ENCODE measurements at regions not wholly inside any gene's neighbourhood (a gene's known extent, or its start where the extent isn't known, plus 50 kb on each side); places are given as distances from the start of the nearest gene placed in this dataset.

DNA sequence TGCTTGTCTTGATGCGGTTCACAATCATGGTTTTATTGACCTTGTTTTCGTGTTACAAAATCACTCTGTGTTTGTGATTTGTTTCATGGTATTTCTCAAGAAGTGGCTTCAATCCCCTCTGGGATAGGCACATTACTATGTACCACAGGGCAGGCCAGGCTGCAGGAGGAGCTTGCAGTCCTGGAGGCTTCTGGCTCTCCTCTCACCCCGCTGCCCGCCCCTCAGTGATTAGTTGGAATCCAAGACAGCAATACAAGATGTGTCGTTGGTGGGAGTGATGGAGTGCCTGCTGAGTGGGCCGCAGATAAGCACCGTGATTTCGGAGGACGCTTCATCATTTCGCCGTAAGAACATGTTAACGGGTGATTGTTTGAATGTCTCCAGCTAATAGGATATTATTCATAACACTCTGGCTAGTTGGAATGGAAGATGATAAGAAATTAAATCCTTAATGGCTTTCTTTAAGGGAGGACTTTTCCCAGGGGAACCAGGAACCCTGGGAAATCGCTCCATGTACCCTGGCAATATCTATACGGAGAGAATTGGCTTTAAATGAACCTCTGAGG is 384.4 kb downstream of the MIAT start:
- Histone ChIP-seq H3K27ac (replicated peaks; ENCODE audit: low read length) (no peak overlapping the region), H2BK12ac (ENCODE audit: low read length) (no peak overlapping the region), H2AFZ (ENCODE audit: low read length) (no peak overlapping the region), H4K8ac (ENCODE audit: low read depth, low read length) (no peak overlapping the region), H2BK5ac (ENCODE audit: low read length) (no peak overlapping the region), H3K9ac (ENCODE audit: low read depth, low read length, poor library complexity) (no peak overlapping the region), H3K36me3 (replicated peaks in 1 of 2; ENCODE audit: control insufficient read depth in 2 of 2, insufficient read depth in 2 of 2, low read length in 2 of 2) (no peaks in the 10 kb centered on the region), H3K4ac (ENCODE audit: low read length) (no peak overlapping the region), H3K9me3 (replicated peaks in 1 of 2; ENCODE audit: control insufficient read depth in 2 of 2, insufficient read depth in 1 of 2, low read depth in 1 of 2, low read length in 2 of 2) (peaks cover 0 to 2% of the 10 kb centered on the region in 2 donors), H3K27me3 (ENCODE audit: control insufficient read depth in 3 of 3, insufficient read depth in 3 of 3, low read depth in 1 of 3, low read length in 3 of 3) (peaks cover 0 to 11% (median 0%) of the 10 kb centered on the region in 3 experiments), H3K4me2 (ENCODE audit: insufficient read depth, low read length, poor library complexity, severe bottlenecking) (no peak overlapping the region), H4K91ac (ENCODE audit: low read depth, low read length, poor library complexity) (no peak overlapping the region), H2BK120ac (ENCODE audit: low read depth, low read length) (no peak overlapping the region), H3K18ac (ENCODE audit: low read length) (no peak overlapping the region), H3K4me1 (ENCODE audit: control insufficient read depth in 2 of 2, insufficient read depth in 1 of 2, low read depth in 1 of 2, low read length in 2 of 2) (peaks cover 7 to 14% of the 10 kb centered on the region in 2 donors), H3K79me1 (ENCODE audit: low read depth, low read length) (no peaks in the 10 kb centered on the region), H2AK5ac (ENCODE audit: low read depth, low read length) (no peak overlapping the region), H3K14ac (ENCODE audit: low read length) (no peak overlapping the region), H2BK15ac (ENCODE audit: low read length) (no peak overlapping the region), H3K4me3 (ENCODE audit: low read length in 2 of 2) (no peak overlapping the region), H3K23ac (ENCODE audit: low read depth, low read length, poor library complexity) (no peak overlapping the region)
- no CpG with 5 or more reads among the region's 14 CpGs for WGBS, 2 donors (ENCODE audit: extremely low coverage in 2 of 2, insufficient read length in 2 of 2, insufficient replicate concordance in 1 of 2)
- DNase-seq (ENCODE audit: low spot score), result no peak

DNA sequence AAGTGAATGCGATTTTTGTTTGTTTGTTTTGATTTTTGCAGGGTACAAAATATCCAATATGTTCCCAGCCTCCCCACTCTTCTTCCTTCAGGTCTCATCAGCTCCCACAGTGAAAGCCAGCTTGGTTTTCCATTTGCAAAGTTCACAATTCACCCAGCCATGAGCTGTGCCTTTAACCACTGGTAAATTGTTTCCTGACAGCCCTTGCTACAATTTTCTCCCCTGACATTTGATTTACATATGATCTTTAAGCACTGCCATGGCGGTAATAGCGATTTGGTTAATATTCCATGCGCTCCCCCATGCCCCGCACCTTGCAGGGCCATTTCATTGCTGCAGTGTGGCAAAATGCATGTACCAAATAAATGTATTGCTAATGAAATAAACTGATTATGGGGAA is 385.9 kb downstream of the MIAT start:
- Histone ChIP-seq H3K36me3 (replicated peaks in 1 of 2; ENCODE audit: control insufficient read depth in 2 of 2, insufficient read depth in 2 of 2, low read length in 2 of 2) (no peaks in the 10 kb centered on the region), H2AK5ac (ENCODE audit: low read depth, low read length) (no peak overlapping the region), H3K4ac (ENCODE audit: low read length) (no peak overlapping the region), H3K27ac (replicated peaks; ENCODE audit: low read length) (no peak overlapping the region), H2BK120ac (ENCODE audit: low read depth, low read length) (no peak overlapping the region), H3K14ac (ENCODE audit: low read length) (no peak overlapping the region), H2BK15ac (ENCODE audit: low read length) (no peak overlapping the region), H4K8ac (ENCODE audit: low read depth, low read length) (no peak overlapping the region), H4K91ac (ENCODE audit: low read depth, low read length, poor library complexity) (no peak overlapping the region), H3K9me3 (replicated peaks in 1 of 2; ENCODE audit: control insufficient read depth in 2 of 2, insufficient read depth in 1 of 2, low read depth in 1 of 2, low read length in 2 of 2) (peaks cover 0 to 4% of the 10 kb centered on the region in 2 donors), H3K23ac (ENCODE audit: low read depth, low read length, poor library complexity) (no peak overlapping the region), H3K4me2 (ENCODE audit: insufficient read depth, low read length, poor library complexity, severe bottlenecking) (no peak overlapping the region), H2BK5ac (ENCODE audit: low read length) (no peak overlapping the region), H3K79me1 (ENCODE audit: low read depth, low read length) (no peaks in the 10 kb centered on the region), H3K4me1 (ENCODE audit: control insufficient read depth in 2 of 2, insufficient read depth in 1 of 2, low read depth in 1 of 2, low read length in 2 of 2) (peaks cover 7 to 14% of the 10 kb centered on the region in 2 donors), H3K9ac (ENCODE audit: low read depth, low read length, poor library complexity) (no peak overlapping the region), H3K4me3 (ENCODE audit: low read length in 2 of 2) (no peak overlapping the region), H3K27me3 (ENCODE audit: control insufficient read depth in 3 of 3, insufficient read depth in 3 of 3, low read depth in 1 of 3, low read length in 3 of 3) (peaks cover 0 to 17% (median 0%) of the 10 kb centered on the region in 3 experiments), H2AFZ (ENCODE audit: low read length) (no peak overlapping the region), H2BK12ac (ENCODE audit: low read length) (no peak overlapping the region), H3K18ac (ENCODE audit: low read length) (no peak overlapping the region)
- no peak for DNase-seq (ENCODE audit: low spot score)
- no CpG with 5 or more reads among the region's 5 CpGs for WGBS, 2 donors (ENCODE audit: extremely low coverage in 2 of 2, insufficient read length in 2 of 2, insufficient replicate concordance in 1 of 2)

DNA sequence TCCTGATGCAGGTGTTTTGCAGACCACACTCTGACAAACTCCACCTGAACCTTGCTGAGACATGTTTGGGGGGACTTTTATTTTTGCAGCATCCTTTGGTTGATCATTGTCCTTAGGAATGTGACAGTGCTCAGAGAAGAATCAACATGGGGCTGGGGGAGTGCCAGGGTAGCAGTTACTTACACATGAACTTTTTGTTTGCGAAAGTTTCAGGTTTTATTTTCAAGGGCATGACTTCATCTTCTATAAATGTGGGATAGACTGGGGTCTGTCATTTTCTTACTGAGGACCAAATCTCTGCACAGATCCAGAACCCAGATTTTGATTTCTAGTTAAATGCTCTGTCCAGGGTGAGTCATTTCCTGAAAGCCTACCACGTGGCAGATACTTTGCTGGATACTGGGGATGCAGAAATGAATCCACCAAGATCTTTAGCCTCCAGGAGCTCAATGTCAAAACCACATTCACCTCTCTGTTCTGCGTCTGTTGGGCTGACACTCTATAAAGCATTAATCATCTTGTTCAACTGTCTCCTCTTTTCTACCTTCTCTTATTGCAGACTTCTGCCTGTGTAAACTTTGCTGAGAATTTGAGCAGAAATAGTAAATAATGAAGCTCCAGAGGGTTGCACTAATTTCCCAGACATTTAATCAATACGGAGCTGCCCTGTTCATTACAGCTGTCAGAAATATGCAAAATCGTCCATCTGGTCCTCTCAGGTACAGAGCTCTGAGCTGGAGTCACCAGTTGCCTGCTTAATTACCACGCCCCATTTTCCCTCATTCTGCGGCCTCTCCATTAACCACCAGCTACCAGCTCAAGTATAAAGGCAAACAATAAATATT is 387.9 kb downstream of the MIAT start:
- peaks cover 6 to 14% of the 10 kb centered on the region in 2 donors for H3K4me1 ChIP-seq (ENCODE audit: control insufficient read depth in 2 of 2, insufficient read depth in 1 of 2, low read depth in 1 of 2, low read length in 2 of 2)
- no peak overlapping the region for H2BK15ac ChIP-seq (ENCODE audit: low read length)
- no peak for DNase-seq (ENCODE audit: low spot score)

DNA sequence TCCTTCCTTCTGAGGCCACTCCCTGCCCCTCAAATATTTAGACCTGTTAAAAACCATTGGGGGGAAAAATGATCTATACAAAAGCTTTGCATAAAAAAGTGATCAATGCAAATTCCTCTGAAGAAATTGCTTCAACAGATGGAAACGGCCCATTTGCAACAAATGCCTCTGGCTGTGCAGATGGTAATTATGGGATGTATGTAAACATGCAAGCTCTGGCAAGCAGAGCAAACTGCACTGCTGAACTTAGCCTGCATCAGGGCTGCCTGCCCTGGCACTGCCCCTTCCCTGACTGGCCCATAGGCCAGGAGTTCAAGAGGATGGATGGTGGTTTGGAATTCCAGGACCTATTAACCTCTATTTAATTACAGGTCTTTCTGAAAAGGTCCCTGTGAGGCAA is 388.7 kb downstream of the MIAT start:
- H3K36me3 ChIP-seq (replicated peaks in 1 of 2; ENCODE audit: control insufficient read depth in 2 of 2, insufficient read depth in 2 of 2, low read length in 2 of 2), result no peaks in the 10 kb centered on the region
- H4K8ac ChIP-seq (ENCODE audit: low read depth, low read length), result no peak overlapping the region
- WGBS, 2 donors (ENCODE audit: extremely low coverage in 2 of 2, insufficient read length in 2 of 2, insufficient replicate concordance in 1 of 2), result no CpG with 5 or more reads among the region's 1 CpG
- no peak overlapping the region for H3K23ac ChIP-seq (ENCODE audit: low read depth, low read length, poor library complexity)
- peaks cover 0 to 20% (median 0%) of the 10 kb centered on the region in 3 experiments for H3K27me3 ChIP-seq (ENCODE audit: control insufficient read depth in 3 of 3, insufficient read depth in 3 of 3, low read depth in 1 of 3, low read length in 3 of 3)
- peaks cover 0 to 4% of the 10 kb centered on the region in 2 donors for H3K9me3 ChIP-seq (replicated peaks in 1 of 2; ENCODE audit: control insufficient read depth in 2 of 2, insufficient read depth in 1 of 2, low read depth in 1 of 2, low read length in 2 of 2)
- no peak overlapping the region for H4K91ac ChIP-seq (ENCODE audit: low read depth, low read length, poor library complexity)
- H3K18ac ChIP-seq (ENCODE audit: low read length), result no peak overlapping the region
- no peaks in the 10 kb centered on the region for H3K79me1 ChIP-seq (ENCODE audit: low read depth, low read length)
- peaks cover 2 to 14% of the 10 kb centered on the region in 2 donors for H3K4me1 ChIP-seq (ENCODE audit: control insufficient read depth in 2 of 2, insufficient read depth in 1 of 2, low read depth in 1 of 2, low read length in 2 of 2)
- no peak for DNase-seq (ENCODE audit: low spot score)
- no peak overlapping the region for H3K9ac ChIP-seq (ENCODE audit: low read depth, low read length, poor library complexity)
- H3K4me2 ChIP-seq (ENCODE audit: insufficient read depth, low read length, poor library complexity, severe bottlenecking), result no peak overlapping the region
- no peak overlapping the region for H2BK5ac ChIP-seq (ENCODE audit: low read length)
- no peak overlapping the region for H2BK12ac ChIP-seq (ENCODE audit: low read length)
- no peak overlapping the region for H3K4me3 ChIP-seq (ENCODE audit: low read length in 2 of 2)
- no peak overlapping the region for H2BK120ac ChIP-seq (ENCODE audit: low read depth, low read length)
- H2BK15ac ChIP-seq (ENCODE audit: low read length), result no peak overlapping the region
- no peak overlapping the region for H2AFZ ChIP-seq (ENCODE audit: low read length)
- H2AK5ac ChIP-seq (ENCODE audit: low read depth, low read length), result no peak overlapping the region
- no peak overlapping the region for H3K4ac ChIP-seq (ENCODE audit: low read length)
- H3K14ac ChIP-seq (ENCODE audit: low read length), result no peak overlapping the region
- no peak overlapping the region for H3K27ac ChIP-seq (replicated peaks; ENCODE audit: low read length)

More for the DNA sequence above, 387.9 kb downstream of the MIAT start:
- Histone ChIP-seq H3K9ac (ENCODE audit: low read depth, low read length, poor library complexity) (no peak overlapping the region), H2BK120ac (ENCODE audit: low read depth, low read length) (no peak overlapping the region), H3K79me1 (ENCODE audit: low read depth, low read length) (no peaks in the 10 kb centered on the region), H3K27ac (replicated peaks; ENCODE audit: low read length) (no peak overlapping the region), H3K36me3 (replicated peaks in 1 of 2; ENCODE audit: control insufficient read depth in 2 of 2, insufficient read depth in 2 of 2, low read length in 2 of 2) (no peaks in the 10 kb centered on the region), H4K8ac (ENCODE audit: low read depth, low read length) (no peak overlapping the region), H3K14ac (ENCODE audit: low read length) (no peak overlapping the region), H3K23ac (ENCODE audit: low read depth, low read length, poor library complexity) (no peak overlapping the region), H3K27me3 (ENCODE audit: control insufficient read depth in 3 of 3, insufficient read depth in 3 of 3, low read depth in 1 of 3, low read length in 3 of 3) (peaks cover 0 to 20% (median 0%) of the 10 kb centered on the region in 3 experiments), H2BK5ac (ENCODE audit: low read length) (no peak overlapping the region), H2BK12ac (ENCODE audit: low read length) (no peak overlapping the region), H3K18ac (ENCODE audit: low read length) (no peak overlapping the region), H3K4me2 (ENCODE audit: insufficient read depth, low read length, poor library complexity, severe bottlenecking) (no peak overlapping the region), H3K9me3 (replicated peaks in 1 of 2; ENCODE audit: control insufficient read depth in 2 of 2, insufficient read depth in 1 of 2, low read depth in 1 of 2, low read length in 2 of 2) (peaks cover 0 to 4% of the 10 kb centered on the region in 2 donors), H2AFZ (ENCODE audit: low read length) (no peak overlapping the region), H2AK5ac (ENCODE audit: low read depth, low read length) (no peak overlapping the region), H3K4ac (ENCODE audit: low read length) (no peak overlapping the region), H3K4me3 (ENCODE audit: low read length in 2 of 2) (no peak overlapping the region), H4K91ac (ENCODE audit: low read depth, low read length, poor library complexity) (no peak overlapping the region)
- WGBS, 2 donors (ENCODE audit: extremely low coverage in 2 of 2, insufficient read length in 2 of 2, insufficient replicate concordance in 1 of 2), result no CpG with 5 or more reads among the region's 7 CpGs

Data from neuronal stem cell (in vitro differentiated cells).